GM23338 (cell line): ENCODE measurements at regions not wholly inside any gene's neighbourhood (a gene's known extent, or its start where the extent isn't known, plus 50 kb on each side); places are given as distances from the start of the nearest gene placed in this dataset.

Experiments
- EZH2phosphoT487 ChIP-seq: fragments of 200-600 bp; sonication (generic); IDR thresholded peaks from one replicate; pipeline ENCODE4 v1.8.1; 2018; ENCODE audit warnings: antibody characterized with exemption; ENCODE audit not compliant: unreplicated experiment
- STAT1 ChIP-seq: IDR thresholded peaks from one replicate; pipeline ENCODE4 v1.6.1; 2016; ENCODE audit warnings: antibody characterized with exemption; ENCODE audit not compliant: unreplicated experiment
- ZNF462 ChIP-seq: fragments of 250-450 bp; sonication (Bioruptor Pico); IDR thresholded peaks from 2 replicates; pipeline ENCODE4 v1.5.0; 2020; ENCODE audit warnings: mild to moderate bottlenecking, moderate library complexity
- TF ChIP-seq, protein P1 (sequence below), 2 experiments: fragments of 200-600 bp in 1 of 2; sonication (generic) in 1 of 2; conservative IDR thresholded peaks; 2 replicates each; pipeline versions ENCODE4 v1.5.1 to v1.6.1; 2016 to 2017; ENCODE audit warnings: antibody characterized with exemption in 2 of 2, low read depth in 2 of 2, mild to moderate bottlenecking in 2 of 2, moderate library complexity in 1 of 2
- TF ChIP-seq, protein P2 (sequence below): IDR thresholded peaks from one replicate; pipeline ENCODE4 v1.6.1; 2018; ENCODE audit warnings: antibody characterized with exemption; ENCODE audit not compliant: unreplicated experiment

GRCh38 chr1:104459886-104460285 is 710.2 kb downstream of the AMY1C start (continued):
- TF ChIP-seq ZNF462 (CRISPR knock-in tag): no peak
- TF ChIP-seq, protein P1, sequence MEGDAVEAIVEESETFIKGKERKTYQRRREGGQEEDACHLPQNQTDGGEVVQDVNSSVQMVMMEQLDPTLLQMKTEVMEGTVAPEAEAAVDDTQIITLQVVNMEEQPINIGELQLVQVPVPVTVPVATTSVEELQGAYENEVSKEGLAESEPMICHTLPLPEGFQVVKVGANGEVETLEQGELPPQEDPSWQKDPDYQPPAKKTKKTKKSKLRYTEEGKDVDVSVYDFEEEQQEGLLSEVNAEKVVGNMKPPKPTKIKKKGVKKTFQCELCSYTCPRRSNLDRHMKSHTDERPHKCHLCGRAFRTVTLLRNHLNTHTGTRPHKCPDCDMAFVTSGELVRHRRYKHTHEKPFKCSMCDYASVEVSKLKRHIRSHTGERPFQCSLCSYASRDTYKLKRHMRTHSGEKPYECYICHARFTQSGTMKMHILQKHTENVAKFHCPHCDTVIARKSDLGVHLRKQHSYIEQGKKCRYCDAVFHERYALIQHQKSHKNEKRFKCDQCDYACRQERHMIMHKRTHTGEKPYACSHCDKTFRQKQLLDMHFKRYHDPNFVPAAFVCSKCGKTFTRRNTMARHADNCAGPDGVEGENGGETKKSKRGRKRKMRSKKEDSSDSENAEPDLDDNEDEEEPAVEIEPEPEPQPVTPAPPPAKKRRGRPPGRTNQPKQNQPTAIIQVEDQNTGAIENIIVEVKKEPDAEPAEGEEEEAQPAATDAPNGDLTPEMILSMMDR (conservative IDR thresholded peaks at IDR 0.05; ENCODE audit: low read depth in 2 of 2): no peak
- no peak for TF ChIP-seq EZH2phosphoT487
- no peak for TF ChIP-seq STAT1
- TF ChIP-seq, protein P2, sequence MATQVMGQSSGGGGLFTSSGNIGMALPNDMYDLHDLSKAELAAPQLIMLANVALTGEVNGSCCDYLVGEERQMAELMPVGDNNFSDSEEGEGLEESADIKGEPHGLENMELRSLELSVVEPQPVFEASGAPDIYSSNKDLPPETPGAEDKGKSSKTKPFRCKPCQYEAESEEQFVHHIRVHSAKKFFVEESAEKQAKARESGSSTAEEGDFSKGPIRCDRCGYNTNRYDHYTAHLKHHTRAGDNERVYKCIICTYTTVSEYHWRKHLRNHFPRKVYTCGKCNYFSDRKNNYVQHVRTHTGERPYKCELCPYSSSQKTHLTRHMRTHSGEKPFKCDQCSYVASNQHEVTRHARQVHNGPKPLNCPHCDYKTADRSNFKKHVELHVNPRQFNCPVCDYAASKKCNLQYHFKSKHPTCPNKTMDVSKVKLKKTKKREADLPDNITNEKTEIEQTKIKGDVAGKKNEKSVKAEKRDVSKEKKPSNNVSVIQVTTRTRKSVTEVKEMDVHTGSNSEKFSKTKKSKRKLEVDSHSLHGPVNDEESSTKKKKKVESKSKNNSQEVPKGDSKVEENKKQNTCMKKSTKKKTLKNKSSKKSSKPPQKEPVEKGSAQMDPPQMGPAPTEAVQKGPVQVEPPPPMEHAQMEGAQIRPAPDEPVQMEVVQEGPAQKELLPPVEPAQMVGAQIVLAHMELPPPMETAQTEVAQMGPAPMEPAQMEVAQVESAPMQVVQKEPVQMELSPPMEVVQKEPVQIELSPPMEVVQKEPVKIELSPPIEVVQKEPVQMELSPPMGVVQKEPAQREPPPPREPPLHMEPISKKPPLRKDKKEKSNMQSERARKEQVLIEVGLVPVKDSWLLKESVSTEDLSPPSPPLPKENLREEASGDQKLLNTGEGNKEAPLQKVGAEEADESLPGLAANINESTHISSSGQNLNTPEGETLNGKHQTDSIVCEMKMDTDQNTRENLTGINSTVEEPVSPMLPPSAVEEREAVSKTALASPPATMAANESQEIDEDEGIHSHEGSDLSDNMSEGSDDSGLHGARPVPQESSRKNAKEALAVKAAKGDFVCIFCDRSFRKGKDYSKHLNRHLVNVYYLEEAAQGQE: no peak
